ENCODE measurements at regions not wholly inside any gene's neighbourhood (a gene's known extent, or its start where the extent isn't known, plus 50 kb on each side); places are given as distances from the start of the nearest gene placed in this dataset.

DNA sequence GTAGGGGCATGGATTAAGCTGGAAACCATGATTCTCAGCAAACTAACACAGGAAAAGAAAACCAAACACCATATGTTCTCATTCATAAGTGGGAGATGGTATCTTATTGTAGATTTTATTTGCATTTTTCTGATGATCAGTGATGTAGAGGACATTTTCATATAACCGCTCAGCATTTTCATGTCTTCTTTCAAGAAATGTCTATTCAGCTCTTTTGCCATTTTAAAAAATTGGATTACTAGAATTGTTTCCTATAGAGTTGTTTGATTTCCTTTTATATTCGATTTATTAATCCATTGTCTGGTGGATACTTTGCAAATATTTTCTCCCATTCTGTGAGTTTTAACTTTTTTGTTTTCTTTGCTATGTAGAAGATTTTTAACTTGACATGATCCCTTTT is 682.2 kb upstream of the BCHE start:
- Histone ChIP-seq H4K20me1 (ENCODE audit: insufficient read depth, low read length) (no peaks in the 10 kb centered on the region), H3K4me1 (ENCODE audit: control insufficient read depth in 1 of 2, insufficient read depth in 2 of 2, low read length in 2 of 2) (no peaks in the 10 kb centered on the region), H3K27me3 (ENCODE audit: control insufficient read depth in 2 of 2, insufficient read depth in 2 of 2, low read length in 2 of 2) (no peaks in the 10 kb centered on the region), H3K79me2 (ENCODE audit: insufficient read depth, low read length) (no peaks in the 10 kb centered on the region), H2AFZ (ENCODE audit: insufficient read depth, low read depth, low read length, poor library complexity, severe bottlenecking) (no peak overlapping the region), H3K9ac (ENCODE audit: insufficient read depth, low read length, poor library complexity, severe bottlenecking) (no peak overlapping the region), H3K4me3 (replicated peaks in 1 of 3; ENCODE audit: low read depth in 2 of 3, low read length in 3 of 3) (no peak overlapping the region), H3K27ac (ENCODE audit: low read depth in 1 of 2, low read length in 2 of 2) (no peak overlapping the region), H3K36me3 (replicated peaks in 1 of 2; ENCODE audit: control insufficient read depth in 1 of 2, insufficient read depth in 2 of 2, low read length in 2 of 2) (no peaks in the 10 kb centered on the region), H3K4me2 (replicated peaks; ENCODE audit: extremely low read depth, low read length, poor library complexity, severe bottlenecking) (no peak overlapping the region), H3K9me3 (replicated peaks in 1 of 2; ENCODE audit: control insufficient read depth in 1 of 2, insufficient read depth in 1 of 2, low read length in 2 of 2) (peaks cover 6 to 7% of the 10 kb centered on the region in 2 donors)
- no peaks in the 10 kb centered on the region for H3K36me3 Mint-ChIP-seq
- no peaks in the 10 kb centered on the region for H3K27me3 Mint-ChIP-seq (ENCODE audit: low read depth in 3 of 3)
- DNase-seq, result no peak
- H3K27ac Mint-ChIP-seq, result no peak overlapping the region
- TF ChIP-seq, protein P1, sequence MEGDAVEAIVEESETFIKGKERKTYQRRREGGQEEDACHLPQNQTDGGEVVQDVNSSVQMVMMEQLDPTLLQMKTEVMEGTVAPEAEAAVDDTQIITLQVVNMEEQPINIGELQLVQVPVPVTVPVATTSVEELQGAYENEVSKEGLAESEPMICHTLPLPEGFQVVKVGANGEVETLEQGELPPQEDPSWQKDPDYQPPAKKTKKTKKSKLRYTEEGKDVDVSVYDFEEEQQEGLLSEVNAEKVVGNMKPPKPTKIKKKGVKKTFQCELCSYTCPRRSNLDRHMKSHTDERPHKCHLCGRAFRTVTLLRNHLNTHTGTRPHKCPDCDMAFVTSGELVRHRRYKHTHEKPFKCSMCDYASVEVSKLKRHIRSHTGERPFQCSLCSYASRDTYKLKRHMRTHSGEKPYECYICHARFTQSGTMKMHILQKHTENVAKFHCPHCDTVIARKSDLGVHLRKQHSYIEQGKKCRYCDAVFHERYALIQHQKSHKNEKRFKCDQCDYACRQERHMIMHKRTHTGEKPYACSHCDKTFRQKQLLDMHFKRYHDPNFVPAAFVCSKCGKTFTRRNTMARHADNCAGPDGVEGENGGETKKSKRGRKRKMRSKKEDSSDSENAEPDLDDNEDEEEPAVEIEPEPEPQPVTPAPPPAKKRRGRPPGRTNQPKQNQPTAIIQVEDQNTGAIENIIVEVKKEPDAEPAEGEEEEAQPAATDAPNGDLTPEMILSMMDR (IDR thresholded peaks at IDR 0.05), result no peak
- no CpG with 5 or more reads among the region's 2 CpGs for WGBS (ENCODE audit: insufficient coverage)
- intact Hi-C loops (cut with micrococcal nuclease), result no loop called here
- H3K4me3 Mint-ChIP-seq, result no peak overlapping the region
- H3K9me3 Mint-ChIP-seq, result peaks cover 0 to 13% (median 6%) of the 10 kb centered on the region in 7 donors
- no peaks in the 10 kb centered on the region for H3K4me1 Mint-ChIP-seq

GRCh38 chr3:166518040-166518439 is 680.8 kb upstream of the BCHE start:
- Mint-ChIP-seq H3K4me3 (no peak overlapping the region), H3K27me3 (ENCODE audit: low read depth in 3 of 3) (no peaks in the 10 kb centered on the region), H3K4me1 (no peaks in the 10 kb centered on the region), H3K9me3 (peaks cover 3 to 17% (median 8%) of the 10 kb centered on the region in 7 donors), H3K36me3 (no peaks in the 10 kb centered on the region), H3K27ac (no peak overlapping the region)
- Histone ChIP-seq H4K20me1 (ENCODE audit: insufficient read depth, low read length) (no peaks in the 10 kb centered on the region), H3K9me3 (replicated peaks in 1 of 2; ENCODE audit: control insufficient read depth in 1 of 2, insufficient read depth in 1 of 2, low read length in 2 of 2) (peaks cover 7 to 11% of the 10 kb centered on the region in 2 donors), H3K36me3 (replicated peaks in 1 of 2; ENCODE audit: control insufficient read depth in 1 of 2, insufficient read depth in 2 of 2, low read length in 2 of 2) (no peaks in the 10 kb centered on the region), H3K4me2 (replicated peaks; ENCODE audit: extremely low read depth, low read length, poor library complexity, severe bottlenecking) (no peak overlapping the region), H3K79me2 (ENCODE audit: insufficient read depth, low read length) (no peaks in the 10 kb centered on the region), H3K4me3 (replicated peaks in 1 of 3; ENCODE audit: low read depth in 2 of 3, low read length in 3 of 3) (no peak overlapping the region), H3K27ac (ENCODE audit: low read depth in 1 of 2, low read length in 2 of 2) (no peak overlapping the region), H3K9ac (ENCODE audit: insufficient read depth, low read length, poor library complexity, severe bottlenecking) (no peak overlapping the region), H2AFZ (ENCODE audit: insufficient read depth, low read depth, low read length, poor library complexity, severe bottlenecking) (no peak overlapping the region), H3K27me3 (ENCODE audit: control insufficient read depth in 2 of 2, insufficient read depth in 2 of 2, low read length in 2 of 2) (no peaks in the 10 kb centered on the region), H3K4me1 (ENCODE audit: control insufficient read depth in 1 of 2, insufficient read depth in 2 of 2, low read length in 2 of 2) (no peaks in the 10 kb centered on the region)
- no CpG with 5 or more reads among the region's 2 CpGs for WGBS (ENCODE audit: insufficient coverage)
- no peak for DNase-seq
- TF ChIP-seq, protein P1 (IDR thresholded peaks at IDR 0.05), result no peak
- intact Hi-C loops (cut with micrococcal nuclease), result no loop called here

All from CD14-positive monocyte (primary cell).